ENCODE measurements at regions not wholly inside any gene's neighbourhood (a gene's known extent, or its start where the extent isn't known, plus 50 kb on each side); places are given as distances from the start of the nearest gene placed in this dataset.

- Mint-ChIP-seq H3K9me3 (peaks cover 23% of the 10 kb centered on the region), H3K36me3 (peaks cover 28% of the 10 kb centered on the region), H3K4me3 (no peak overlapping the region), H3K4me1 (peaks cover 10% of the 10 kb centered on the region), H3K27ac (no peak overlapping the region), H3K27me3 (ENCODE audit: low read depth) (no peaks in the 10 kb centered on the region; the same call in 1 of the 2 replicates)
- no peak for DNase-seq (ENCODE audit: low spot score)
- POLR2A ChIA-PET: no interaction called here
- ATAC-seq: no peak
- CTCF ChIA-PET: interaction anchor here (0.5 kb wide), 1 partner anchor 60 kb away, joined by 3 read pairs; no protein-coding TSS in a partner anchor
- TF ChIP-seq OVOL2 (CRISPR knock-in tag; IDR thresholded peaks at IDR 0.05; ENCODE audit: borderline replicate concordance): no peak
- TF ChIP-seq ZNF512 (CRISPR knock-in tag; IDR thresholded peaks at IDR 0.05; ENCODE audit: borderline replicate concordance): no peak
- TF ChIP-seq PREB (CRISPR knock-in tag; IDR thresholded peaks at IDR 0.05; ENCODE audit: borderline replicate concordance): no peak
- TF ChIP-seq MYBL2 (CRISPR knock-in tag; IDR thresholded peaks at IDR 0.05): no peak
- no peak for TF ChIP-seq TEAD4 (CRISPR knock-in tag; IDR thresholded peaks at IDR 0.05)
- no peak for TF ChIP-seq NR1H2 (CRISPR knock-in tag; IDR thresholded peaks at IDR 0.05)
- TF ChIP-seq E2F1 (CRISPR knock-in tag; IDR thresholded peaks at IDR 0.05): no peak
- TF ChIP-seq AFF4 (CRISPR knock-in tag; IDR thresholded peaks at IDR 0.05; ENCODE audit: borderline replicate concordance): no peak
- TF ChIP-seq GTF2I (CRISPR knock-in tag; conservative IDR thresholded peaks at IDR 0.05): no peak
- TF ChIP-seq USF2 (CRISPR knock-in tag; IDR thresholded peaks at IDR 0.05): no peak
- no peak for TF ChIP-seq NFYB (CRISPR knock-in tag; conservative IDR thresholded peaks at IDR 0.05; ENCODE audit: low read depth)
- no peak for TF ChIP-seq HMGA2 (CRISPR knock-in tag; IDR thresholded peaks at IDR 0.05)
- TF ChIP-seq KAT7 (CRISPR knock-in tag; IDR thresholded peaks at IDR 0.05; ENCODE audit: borderline replicate concordance): no peak
- TF ChIP-seq ZNF671 (CRISPR knock-in tag; IDR thresholded peaks at IDR 0.05): no peak
- no peak for TF ChIP-seq ATF3 (CRISPR knock-in tag; conservative IDR thresholded peaks at IDR 0.05)
- TF ChIP-seq ERG (CRISPR knock-in tag; IDR thresholded peaks at IDR 0.05): no peak
- no peak for TF ChIP-seq SMAD4 (CRISPR knock-in tag; IDR thresholded peaks at IDR 0.05)
- TF ChIP-seq IRF1 (CRISPR knock-in tag; IDR thresholded peaks at IDR 0.05): no peak
- no peak for TF ChIP-seq CTCF (IDR thresholded peaks at IDR 0.05)
Measured at GRCh38 chr2:33650171-33650570, 51.1 kb upstream of the FAM98A start.

Data from WTC11 (cell line).